ENCODE measurements at regions not wholly inside any gene's neighbourhood (a gene's known extent, or its start where the extent isn't known, plus 50 kb on each side); places are given as distances from the start of the nearest gene placed in this dataset.

DNA sequence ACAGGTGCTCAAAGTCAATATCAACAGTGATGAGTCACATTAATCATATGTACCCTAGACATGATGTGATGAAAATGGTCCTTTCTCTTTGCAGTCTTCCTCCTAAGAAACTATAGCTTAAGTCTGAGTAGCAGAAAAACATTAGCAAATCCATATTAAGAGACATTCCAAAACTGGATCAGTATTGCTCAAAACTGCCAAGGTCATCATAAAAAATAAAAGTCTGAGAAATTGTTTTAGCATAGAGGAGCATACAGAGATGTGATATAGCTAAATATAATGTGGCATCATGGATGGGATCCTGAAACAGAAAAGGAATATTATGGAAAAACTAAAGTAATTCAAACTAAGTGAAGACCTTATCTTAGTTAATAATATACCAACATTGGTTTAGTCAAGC lies 1316.1 kb downstream of the SUCLG1 start:
- Histone ChIP-seq H3K4me1 (ENCODE audit: control insufficient read depth, insufficient read depth, low read length) (no peaks in the 10 kb centered on the region), H3K9me3 (ENCODE audit: control insufficient read depth, insufficient read depth, low read depth, low read length) (no peaks in the 10 kb centered on the region), H3K36me3 (ENCODE audit: control insufficient read depth in 2 of 2, insufficient read depth in 1 of 2, low read length in 2 of 2) (no peaks in the 10 kb centered on the region), H3K27ac (ENCODE audit: extremely low read depth, low read depth, low read length) (no peak overlapping the region), H3K4me3 (ENCODE audit: low read depth, low read length) (no peak overlapping the region)
- TF ChIP-seq ZNF707 (tag by site-specific recombination; IDR thresholded peaks at IDR 0.05) (no peak), ZIC2 (tag by site-specific recombination; IDR thresholded peaks at IDR 0.05) (no peak), ZNF10 (tag by site-specific recombination; IDR thresholded peaks at IDR 0.05) (no peak), WT1 (tag by site-specific recombination; IDR thresholded peaks at IDR 0.05) (no peak), ZNF610 (tag by site-specific recombination; IDR thresholded peaks at IDR 0.05; ENCODE audit: borderline replicate concordance) (no peak), ZNF529 (tag by site-specific recombination; IDR thresholded peaks at IDR 0.05; ENCODE audit: insufficient replicate concordance) (no peak), ZNF140 (tag by site-specific recombination; IDR thresholded peaks at IDR 0.05) (no peak), ZNF624 (tag by site-specific recombination; IDR thresholded peaks at IDR 0.05) (no peak), ZNF350 (tag by site-specific recombination; IDR thresholded peaks at IDR 0.05) (no peak), ZXDB (tag by site-specific recombination; IDR thresholded peaks at IDR 0.05) (no peak), ZNF473 (tag by site-specific recombination; IDR thresholded peaks at IDR 0.05) (no peak), BCL11A (tag by site-specific recombination; IDR thresholded peaks at IDR 0.05; ENCODE audit: low read depth) (no peak), ZNF169 (tag by site-specific recombination; IDR thresholded peaks at IDR 0.05) (no peak), ZNF843 (tag by site-specific recombination; IDR thresholded peaks at IDR 0.05) (no peak), OVOL3 (tag by site-specific recombination; IDR thresholded peaks at IDR 0.05) (no peak), ZNF366 (tag by site-specific recombination; conservative IDR thresholded peaks at IDR 0.05) (no peak)
- TF ChIP-seq, protein P1, sequence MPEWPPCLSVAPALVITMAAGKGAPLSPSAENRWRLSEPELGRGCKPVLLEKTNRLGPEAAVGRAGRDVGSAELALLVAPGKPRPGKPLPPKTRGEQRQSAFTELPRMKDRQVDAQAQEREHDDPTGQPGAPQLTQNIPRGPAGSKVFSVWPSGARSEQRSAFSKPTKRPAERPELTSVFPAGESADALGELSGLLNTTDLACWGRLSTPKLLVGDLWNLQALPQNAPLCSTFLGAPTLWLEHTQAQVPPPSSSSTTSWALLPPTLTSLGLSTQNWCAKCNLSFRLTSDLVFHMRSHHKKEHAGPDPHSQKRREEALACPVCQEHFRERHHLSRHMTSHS (tag by site-specific recombination; IDR thresholded peaks at IDR 0.05): no peak
- POLR2A ChIA-PET: no interaction called here
- CTCF ChIA-PET: interaction anchor here (0.6 to 0.7 kb wide), 2 partner anchors 32 to 289 kb away, joined by 3 to 4 read pairs; no protein-coding TSS in a partner anchor

DNA sequence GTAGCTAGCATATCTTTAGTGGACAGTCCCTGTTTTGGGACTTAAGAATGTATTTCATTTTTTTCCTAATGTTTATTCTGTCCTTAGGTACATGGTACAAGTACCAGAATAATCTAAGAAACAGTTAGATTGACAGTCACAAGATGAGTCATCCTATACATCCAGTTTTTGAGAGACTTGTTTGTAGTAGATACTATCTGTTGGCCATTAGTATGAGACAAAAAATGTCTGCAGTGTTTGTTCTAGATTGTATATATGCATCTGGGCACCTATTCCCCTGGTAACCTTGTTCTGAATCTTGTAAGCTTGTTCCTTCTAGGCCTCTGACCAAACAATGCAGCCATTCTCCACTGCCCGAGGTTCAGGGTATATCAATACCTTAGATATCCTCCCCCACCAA lies 1343.5 kb downstream of the SUCLG1 start:
- ChIA-PET CTCF (no interaction called here), POLR2A (no interaction called here)
- TF ChIP-seq ZNF561 (tag by site-specific recombination; IDR thresholded peaks at IDR 0.05; ENCODE audit: borderline replicate concordance) (no peak), SALL2 (tag by site-specific recombination; IDR thresholded peaks at IDR 0.05; ENCODE audit: borderline replicate concordance) (no peak), ZNF777 (tag by site-specific recombination; IDR thresholded peaks at IDR 0.05; ENCODE audit: borderline replicate concordance) (no peak), BCL11B (tag by site-specific recombination; IDR thresholded peaks at IDR 0.05; ENCODE audit: low read depth) (no peak), ZNF292 (tag by site-specific recombination; IDR thresholded peaks at IDR 0.05; ENCODE audit: borderline replicate concordance, low read depth) (no peak), ZNF48 (tag by site-specific recombination; IDR thresholded peaks at IDR 0.05) (no peak), SP3 (tag by site-specific recombination; IDR thresholded peaks at IDR 0.05) (no peak), ZNF132 (tag by site-specific recombination; IDR thresholded peaks at IDR 0.05; ENCODE audit: borderline replicate concordance) (no peak), ZBTB20 (tag by site-specific recombination; IDR thresholded peaks at IDR 0.05) (no peak), ZNF223 (tag by site-specific recombination; IDR thresholded peaks at IDR 0.05) (no peak), ZBTB17 (tag by site-specific recombination; IDR thresholded peaks at IDR 0.05) (no peak), ZNF354C (tag by site-specific recombination; IDR thresholded peaks at IDR 0.05; ENCODE audit: borderline replicate concordance, low read depth) (no peak), ZSCAN30 (tag by site-specific recombination; IDR thresholded peaks at IDR 0.05) (no peak)
- TF ChIP-seq, protein P2, sequence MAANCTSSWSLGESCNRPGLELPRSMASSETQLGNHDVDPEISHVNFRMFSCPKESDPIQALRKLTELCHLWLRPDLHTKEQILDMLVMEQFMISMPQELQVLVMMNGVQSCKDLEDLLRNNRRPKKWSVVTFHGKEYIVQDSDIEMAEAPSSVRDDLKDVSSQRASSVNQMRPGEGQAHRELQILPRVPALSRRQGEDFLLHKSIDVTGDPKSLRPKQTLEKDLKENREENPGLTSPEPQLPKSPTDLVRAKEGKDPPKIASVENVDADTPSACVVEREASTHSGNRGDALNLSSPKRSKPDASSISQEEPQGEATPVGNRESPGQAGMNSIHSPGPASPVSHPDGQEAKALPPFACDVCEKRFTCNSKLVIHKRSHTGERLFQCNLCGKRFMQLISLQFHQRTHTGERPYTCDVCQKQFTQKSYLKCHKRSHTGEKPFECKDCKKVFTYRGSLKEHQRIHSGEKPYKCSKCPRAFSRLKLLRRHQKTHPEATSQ (tag by site-specific recombination; IDR thresholded peaks at IDR 0.05): no peak
- TF ChIP-seq, protein P3, sequence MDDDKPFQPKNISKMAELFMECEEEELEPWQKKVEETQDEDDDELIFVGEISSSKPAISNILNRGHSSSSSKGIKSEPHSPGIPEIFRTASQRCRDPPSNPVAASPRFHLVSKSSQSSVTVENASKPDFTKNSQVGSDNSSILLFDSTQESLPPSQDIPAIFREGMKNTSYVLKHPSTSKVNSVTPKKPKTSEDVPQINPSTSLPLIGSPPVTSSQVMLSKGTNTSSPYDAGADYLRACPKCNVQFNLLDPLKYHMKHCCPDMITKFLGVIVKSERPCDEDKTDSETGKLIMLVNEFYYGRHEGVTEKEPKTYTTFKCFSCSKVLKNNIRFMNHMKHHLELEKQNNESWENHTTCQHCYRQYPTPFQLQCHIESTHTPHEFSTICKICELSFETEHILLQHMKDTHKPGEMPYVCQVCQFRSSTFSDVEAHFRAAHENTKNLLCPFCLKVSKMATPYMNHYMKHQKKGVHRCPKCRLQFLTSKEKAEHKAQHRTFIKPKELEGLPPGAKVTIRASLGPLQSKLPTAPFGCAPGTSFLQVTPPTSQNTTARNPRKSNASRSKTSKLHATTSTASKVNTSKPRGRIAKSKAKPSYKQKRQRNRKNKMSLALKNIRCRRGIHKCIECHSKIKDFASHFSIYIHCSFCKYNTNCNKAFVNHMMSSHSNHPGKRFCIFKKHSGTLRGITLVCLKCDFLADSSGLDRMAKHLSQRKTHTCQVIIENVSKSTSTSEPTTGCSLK (tag by site-specific recombination; IDR thresholded peaks at IDR 0.05): no peak
- TF ChIP-seq, protein P4, sequence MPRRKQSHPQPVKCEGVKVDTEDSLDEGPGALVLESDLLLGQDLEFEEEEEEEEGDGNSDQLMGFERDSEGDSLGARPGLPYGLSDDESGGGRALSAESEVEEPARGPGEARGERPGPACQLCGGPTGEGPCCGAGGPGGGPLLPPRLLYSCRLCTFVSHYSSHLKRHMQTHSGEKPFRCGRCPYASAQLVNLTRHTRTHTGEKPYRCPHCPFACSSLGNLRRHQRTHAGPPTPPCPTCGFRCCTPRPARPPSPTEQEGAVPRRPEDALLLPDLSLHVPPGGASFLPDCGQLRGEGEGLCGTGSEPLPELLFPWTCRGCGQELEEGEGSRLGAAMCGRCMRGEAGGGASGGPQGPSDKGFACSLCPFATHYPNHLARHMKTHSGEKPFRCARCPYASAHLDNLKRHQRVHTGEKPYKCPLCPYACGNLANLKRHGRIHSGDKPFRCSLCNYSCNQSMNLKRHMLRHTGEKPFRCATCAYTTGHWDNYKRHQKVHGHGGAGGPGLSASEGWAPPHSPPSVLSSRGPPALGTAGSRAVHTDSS (tag by site-specific recombination; IDR thresholded peaks at IDR 0.05): no peak
- H3K36me3 ChIP-seq (ENCODE audit: control insufficient read depth in 2 of 2, insufficient read depth in 1 of 2, low read length in 2 of 2): no peaks in the 10 kb centered on the region
- no peaks in the 10 kb centered on the region for H3K4me1 ChIP-seq (ENCODE audit: control insufficient read depth, insufficient read depth, low read length)
- no peak overlapping the region for H3K27ac ChIP-seq (ENCODE audit: extremely low read depth, low read depth, low read length)
- no peaks in the 10 kb centered on the region for H3K9me3 ChIP-seq (ENCODE audit: control insufficient read depth, insufficient read depth, low read depth, low read length)
- H3K4me3 ChIP-seq (ENCODE audit: low read depth, low read length): no peak overlapping the region

Measured in HEK293 (cell line).